HEK293T (cell line): ENCODE measurements at regions not wholly inside any gene's neighbourhood (a gene's known extent, or its start where the extent isn't known, plus 50 kb on each side); places are given as distances from the start of the nearest gene placed in this dataset.

Source experiments
- BHLHE40 ChIP-seq: fragments of 450-650 bp; IDR thresholded peaks from 2 replicates; pipeline ENCODE4 v1.6.1; 2016; ENCODE audit warnings: mild to moderate bottlenecking, moderate library complexity, borderline replicate concordance
- FOXM1 ChIP-seq: fragments of 450-650 bp; IDR thresholded peaks from 2 replicates; pipeline ENCODE4 v1.6.1; 2017; ENCODE audit warnings: mild to moderate bottlenecking, borderline replicate concordance
- HDGF ChIP-seq: fragments of 450-650 bp; IDR thresholded peaks from 2 replicates; pipeline ENCODE4 v1.6.1; 2017; ENCODE audit warnings: antibody characterized with exemption, borderline replicate concordance

- no peak for TF ChIP-seq BHLHE40
- TF ChIP-seq FOXM1, result no peak
- TF ChIP-seq HDGF, result no peak
Measured at GRCh38 chr6:37551002-37551401, 51.3 kb upstream of the CCDC167 start.
